SK-N-MC (cell line): ENCODE measurements at regions not wholly inside any gene's neighbourhood (a gene's known extent, or its start where the extent isn't known, plus 50 kb on each side); places are given as distances from the start of the nearest gene placed in this dataset.

Source experiments
- FOXP2 ChIP-seq: optimal IDR thresholded peaks from 2 replicates; pipeline ENCODE3; 2011; ENCODE audit warnings: mild to moderate bottlenecking, moderate library complexity; ENCODE audit not compliant: insufficient read depth; ENCODE audit errors: extremely low read length, control extremely low read depth
- POLR2AphosphoS5 ChIP-seq: IDR thresholded peaks from 2 replicates; pipeline ENCODE4 v1.6.1; 2012; ENCODE audit warnings: mild to moderate bottlenecking, low read depth, low read length, borderline replicate concordance

- TF ChIP-seq POLR2AphosphoS5 (no peak), FOXP2 (no peak)
Observed at GRCh38 chr3:102756706-102757105, 321.9 kb downstream of the ZPLD1 start.
